ENCODE measurements at regions not wholly inside any gene's neighbourhood (a gene's known extent, or its start where the extent isn't known, plus 50 kb on each side); places are given as distances from the start of the nearest gene placed in this dataset.

DNA sequence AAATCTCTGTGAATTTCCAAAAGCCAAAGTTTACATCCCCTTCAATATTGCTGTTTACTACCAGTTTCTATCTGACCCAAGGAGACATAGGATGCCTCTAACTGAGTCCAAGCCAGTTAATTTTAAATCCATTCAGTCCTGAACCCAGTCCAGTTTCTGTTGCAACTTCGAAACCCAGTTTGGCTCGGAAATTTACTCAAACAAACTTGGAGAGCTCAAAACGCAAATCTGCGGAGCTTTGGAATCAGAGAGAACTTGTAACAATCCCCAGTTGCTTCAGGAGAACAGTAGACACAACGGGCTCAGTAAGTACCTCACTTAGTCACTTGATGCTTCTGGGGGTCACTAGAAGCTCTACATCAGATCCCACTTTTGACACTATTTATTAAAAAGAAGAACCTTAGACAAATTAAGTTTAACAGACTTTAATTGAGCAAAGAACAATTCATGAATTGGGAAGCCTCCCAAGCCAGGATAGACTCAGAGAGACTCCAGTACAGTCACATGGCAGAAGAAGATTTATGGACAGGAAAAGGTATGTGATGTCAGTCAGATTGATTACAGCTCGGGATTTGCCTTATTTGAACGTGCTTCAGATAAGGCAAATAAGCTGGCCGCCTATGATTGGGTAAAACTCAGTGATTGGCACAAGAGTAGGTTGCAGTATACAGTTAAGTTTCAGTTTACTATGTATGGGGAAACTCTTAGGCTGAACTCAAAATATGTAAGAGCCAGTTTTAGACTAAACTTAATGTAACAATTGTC, 118.0 kb downstream of the RFPL4B start:
- no peak for DNase-seq
- intact Hi-C loops (cut with DNase I; ENCODE audit: low total_unique reads): no loop called here
- no peaks in the 10 kb centered on the region for H3K36me3 ChIP-seq
- peaks cover 0 to 27% (median 2%) of the 10 kb centered on the region in 4 donors for H3K4me1 ChIP-seq
- H3K27me3 ChIP-seq: no peaks in the 10 kb centered on the region
- H3K4me3 ChIP-seq: no peak overlapping the region
- H3K9me3 ChIP-seq: no peaks in the 10 kb centered on the region
- TF ChIP-seq, protein P1, sequence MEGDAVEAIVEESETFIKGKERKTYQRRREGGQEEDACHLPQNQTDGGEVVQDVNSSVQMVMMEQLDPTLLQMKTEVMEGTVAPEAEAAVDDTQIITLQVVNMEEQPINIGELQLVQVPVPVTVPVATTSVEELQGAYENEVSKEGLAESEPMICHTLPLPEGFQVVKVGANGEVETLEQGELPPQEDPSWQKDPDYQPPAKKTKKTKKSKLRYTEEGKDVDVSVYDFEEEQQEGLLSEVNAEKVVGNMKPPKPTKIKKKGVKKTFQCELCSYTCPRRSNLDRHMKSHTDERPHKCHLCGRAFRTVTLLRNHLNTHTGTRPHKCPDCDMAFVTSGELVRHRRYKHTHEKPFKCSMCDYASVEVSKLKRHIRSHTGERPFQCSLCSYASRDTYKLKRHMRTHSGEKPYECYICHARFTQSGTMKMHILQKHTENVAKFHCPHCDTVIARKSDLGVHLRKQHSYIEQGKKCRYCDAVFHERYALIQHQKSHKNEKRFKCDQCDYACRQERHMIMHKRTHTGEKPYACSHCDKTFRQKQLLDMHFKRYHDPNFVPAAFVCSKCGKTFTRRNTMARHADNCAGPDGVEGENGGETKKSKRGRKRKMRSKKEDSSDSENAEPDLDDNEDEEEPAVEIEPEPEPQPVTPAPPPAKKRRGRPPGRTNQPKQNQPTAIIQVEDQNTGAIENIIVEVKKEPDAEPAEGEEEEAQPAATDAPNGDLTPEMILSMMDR (IDR thresholded peaks at IDR 0.05): no peak
- no peak overlapping the region for H3K27ac ChIP-seq

DNA sequence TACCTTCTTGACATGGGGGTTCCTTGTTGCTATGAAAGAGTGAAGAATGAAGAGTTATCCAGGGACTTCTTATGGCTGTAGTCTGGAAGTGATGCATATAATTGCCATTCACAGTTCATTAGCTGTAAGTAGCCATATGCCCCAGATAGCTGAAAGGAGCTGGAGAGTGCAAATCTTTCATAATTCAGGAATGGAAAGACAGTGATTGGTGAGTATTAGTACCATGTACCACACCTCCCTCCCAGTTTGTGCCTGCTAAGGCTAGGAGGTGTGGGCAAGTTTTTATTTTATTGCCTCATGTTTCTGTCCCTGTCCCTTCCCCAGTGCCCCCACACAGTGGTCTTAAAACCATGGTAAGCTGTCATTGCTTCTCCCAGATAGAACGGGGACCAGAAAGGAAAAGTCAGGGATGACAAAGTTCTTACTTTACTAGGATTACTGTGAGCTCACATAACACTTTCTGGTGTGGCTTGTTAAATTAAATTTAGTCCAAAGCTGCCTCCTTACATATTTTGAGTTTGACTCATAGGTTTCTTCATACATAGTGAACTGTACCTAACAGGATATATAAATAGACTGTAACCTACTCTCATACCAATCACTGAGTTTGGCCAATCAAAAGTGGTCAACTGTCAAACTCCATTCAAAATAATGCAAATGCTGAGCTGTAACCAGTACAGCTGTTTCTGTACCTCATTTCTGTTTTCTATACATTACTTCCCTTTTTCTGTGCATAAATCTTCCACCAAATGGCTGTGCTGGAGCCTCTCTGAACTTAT, 119.4 kb downstream of the RFPL4B start:
- TF ChIP-seq, protein P1 (IDR thresholded peaks at IDR 0.05): no peak
- intact Hi-C loops (cut with DNase I; ENCODE audit: low total_unique reads): no loop called here
- DNase-seq: no peak

DNA sequence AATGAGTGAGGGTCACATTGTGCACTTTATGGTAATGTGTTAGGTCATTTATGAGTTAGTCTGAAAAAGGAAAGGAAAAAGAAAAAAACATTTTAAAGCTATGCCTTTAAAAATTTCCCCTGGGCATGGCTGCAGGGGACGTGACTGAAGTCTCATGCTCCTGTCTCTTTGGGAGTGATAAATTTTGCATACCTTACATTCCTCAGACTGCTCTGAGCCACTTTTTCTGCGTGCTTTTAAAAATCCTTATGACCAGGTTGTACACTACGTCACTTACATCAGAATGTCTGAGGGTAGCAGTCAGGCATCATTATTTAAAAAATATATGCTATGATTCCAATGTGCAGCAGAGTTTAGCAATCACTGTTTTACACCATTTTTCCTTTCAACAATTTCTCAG, 121.2 kb downstream of the RFPL4B start:
- TF ChIP-seq, protein P1 (IDR thresholded peaks at IDR 0.05): no peak
- intact Hi-C loops (cut with DNase I; ENCODE audit: low total_unique reads): no loop called here

More for the DNA sequence above, 119.4 kb downstream of the RFPL4B start:
- no peaks in the 10 kb centered on the region for H3K27me3 ChIP-seq
- no peak overlapping the region for H3K27ac ChIP-seq
- H3K4me3 ChIP-seq: no peak overlapping the region
- H3K4me1 ChIP-seq: peaks cover 0 to 27% (median 2%) of the 10 kb centered on the region in 4 donors
- no peaks in the 10 kb centered on the region for H3K9me3 ChIP-seq
- no peaks in the 10 kb centered on the region for H3K36me3 ChIP-seq

DNA sequence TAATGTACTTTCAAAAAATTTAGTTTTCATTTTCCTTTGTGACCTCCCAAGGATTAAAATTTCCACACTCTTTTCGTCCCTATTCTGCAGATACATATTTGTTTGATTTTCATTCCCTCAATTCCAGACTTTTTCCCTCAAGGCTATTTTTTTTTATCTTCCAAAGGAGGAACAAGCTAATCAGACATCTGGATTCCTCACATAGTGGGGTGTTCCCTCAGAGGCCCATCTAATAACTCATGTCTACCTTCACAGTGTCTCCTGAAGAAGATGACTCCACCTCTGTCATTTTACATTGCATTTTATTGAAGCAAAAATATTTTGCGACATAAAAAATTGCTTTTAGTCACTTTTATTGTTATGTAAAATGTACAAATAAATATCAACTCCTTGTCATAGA, 122.2 kb downstream of the RFPL4B start:
- intact Hi-C loops (cut with DNase I; ENCODE audit: low total_unique reads): no loop called here
- Histone ChIP-seq H3K36me3 (no peaks in the 10 kb centered on the region), H3K9me3 (no peaks in the 10 kb centered on the region), H3K4me3 (no peak overlapping the region), H3K27ac (no peak overlapping the region), H3K4me1 (peaks cover 0 to 27% (median 2%) of the 10 kb centered on the region in 4 donors), H3K27me3 (no peaks in the 10 kb centered on the region)
- TF ChIP-seq, protein P1 (IDR thresholded peaks at IDR 0.05): no peak
- DNase-seq: no peak

More for the DNA sequence above, 121.2 kb downstream of the RFPL4B start:
- no peak overlapping the region for H3K4me3 ChIP-seq
- H3K9me3 ChIP-seq: no peaks in the 10 kb centered on the region
- no peak overlapping the region for H3K27ac ChIP-seq
- peaks cover 0 to 27% (median 2%) of the 10 kb centered on the region in 4 donors for H3K4me1 ChIP-seq
- no peak for DNase-seq
- H3K27me3 ChIP-seq: no peaks in the 10 kb centered on the region
- no peaks in the 10 kb centered on the region for H3K36me3 ChIP-seq

DNA sequence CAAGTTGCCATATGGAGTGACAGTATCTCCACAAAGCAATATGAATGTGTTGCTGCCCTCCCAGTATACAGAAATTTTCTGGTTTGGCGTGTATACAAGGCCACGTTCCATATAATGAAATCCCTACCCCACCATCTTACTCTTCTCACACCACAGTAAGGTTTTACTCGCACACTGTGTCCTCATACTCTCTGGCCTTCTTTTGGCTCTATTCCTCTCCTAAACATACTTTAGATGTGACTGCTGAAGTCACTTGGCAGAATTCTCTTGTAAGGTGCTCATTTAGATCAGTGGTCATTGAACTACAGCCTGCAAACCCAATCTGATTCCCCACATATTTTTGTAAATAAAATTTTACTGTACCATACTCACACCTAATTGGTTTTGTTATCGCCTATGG, 123.2 kb downstream of the RFPL4B start:
- H3K4me1 ChIP-seq: peaks cover 0 to 21% (median 2%) of the 10 kb centered on the region in 4 donors
- TF ChIP-seq, protein P1 (IDR thresholded peaks at IDR 0.05): no peak

More for the DNA sequence above, 123.2 kb downstream of the RFPL4B start:
- H3K27me3 ChIP-seq: no peaks in the 10 kb centered on the region
- no peaks in the 10 kb centered on the region for H3K9me3 ChIP-seq
- H3K27ac ChIP-seq: no peak overlapping the region
- no peaks in the 10 kb centered on the region for H3K36me3 ChIP-seq
- intact Hi-C loops (cut with DNase I; ENCODE audit: low total_unique reads): no loop called here
- no peak for DNase-seq
- no peak overlapping the region for H3K4me3 ChIP-seq

Measured in tibial artery (tissue), 4 donors.